ENCODE measurements at regions not wholly inside any gene's neighbourhood (a gene's known extent, or its start where the extent isn't known, plus 50 kb on each side); places are given as distances from the start of the nearest gene placed in this dataset.
"Not testable (repeated sequence)": the region's sequence is repeated elsewhere in the genome, so short reads cannot be mapped to it uniquely, and the experiment has no call there.

DNA sequence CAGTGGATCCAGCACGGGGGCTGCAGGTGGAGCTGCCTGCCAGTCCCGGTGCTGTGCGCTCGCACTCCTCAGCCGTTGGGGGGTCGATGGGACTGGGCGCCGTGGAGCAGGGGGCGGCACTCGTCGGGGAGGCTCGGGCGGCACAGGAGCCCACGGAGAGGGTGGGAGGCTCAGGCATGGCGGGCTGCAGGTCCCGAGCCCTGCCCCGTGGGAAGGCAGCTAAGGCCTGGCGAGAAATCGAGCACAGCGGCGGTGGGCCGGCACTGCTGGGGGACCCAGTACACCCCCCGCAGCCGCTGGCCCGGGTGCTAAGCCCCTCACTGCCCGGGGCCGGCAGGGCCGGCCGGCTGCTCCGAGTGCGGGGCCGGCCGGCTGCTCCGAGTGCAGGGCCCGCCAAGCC is 52.3 kb upstream of the MARK1 start:
- not testable (repeated sequence) for DNase-seq (ENCODE audit: low spot score)

DNA sequence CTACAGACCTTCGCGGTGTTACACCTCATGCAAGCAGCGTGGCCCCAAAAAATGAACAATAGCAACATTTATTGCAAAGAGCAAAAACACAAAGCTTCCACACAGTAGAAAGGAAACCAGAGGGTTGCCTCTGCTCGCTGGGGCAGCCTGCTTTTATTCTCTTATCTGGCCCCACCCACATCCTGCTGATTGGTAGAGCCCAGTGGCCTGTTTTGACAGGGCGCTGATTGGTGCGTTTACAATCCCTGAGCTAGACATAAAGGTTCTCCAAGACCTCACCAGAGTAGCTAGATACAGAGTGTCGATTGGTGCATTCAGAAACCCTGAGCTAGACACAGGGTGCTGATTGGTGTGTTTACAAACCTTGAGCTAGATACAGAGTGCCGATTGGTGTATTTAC is 52.8 kb upstream of the MARK1 start:
- DNase-seq (ENCODE audit: low spot score): not testable (repeated sequence)

DNA sequence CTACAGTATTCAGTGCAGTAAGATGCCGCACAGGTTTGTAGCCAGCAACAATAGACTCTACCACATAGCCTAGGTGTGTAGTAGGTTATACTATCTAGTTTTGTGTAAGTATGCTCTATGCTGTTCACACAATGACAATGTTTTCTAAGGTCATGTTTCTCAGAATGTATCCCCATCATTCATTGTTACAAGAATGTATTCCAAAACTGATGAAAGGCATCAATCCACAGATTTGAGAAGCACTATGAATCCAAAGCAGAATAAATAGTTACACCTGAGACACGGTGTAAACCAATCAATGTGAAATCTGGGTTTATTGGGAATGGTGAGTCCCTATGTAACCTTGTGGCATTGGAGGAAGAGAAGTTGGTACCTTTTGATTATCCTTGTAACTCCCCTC is 54.5 kb upstream of the MARK1 start:
- no peak for DNase-seq (ENCODE audit: low spot score)

DNA sequence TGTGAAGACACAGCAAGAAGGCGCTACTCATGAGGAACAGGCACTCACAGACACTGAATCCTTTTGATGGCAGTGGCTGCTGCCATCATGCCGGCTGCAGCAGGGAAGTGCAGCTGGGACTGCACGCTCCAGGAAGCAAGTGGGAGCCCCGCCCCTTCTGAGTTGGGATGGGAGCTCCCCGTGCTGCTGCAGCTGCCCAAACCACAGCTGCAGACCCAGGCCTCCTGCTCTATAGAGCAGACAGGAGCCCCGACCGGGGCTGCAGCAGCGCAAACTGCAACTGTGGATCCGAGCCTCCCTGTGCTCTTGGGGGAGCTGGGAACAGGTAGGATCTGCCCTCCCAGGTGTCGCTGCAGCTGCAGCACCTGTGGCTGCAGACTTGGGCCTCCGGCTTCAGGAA is 65.2 kb upstream of the MARK1 start:
- no peak for DNase-seq (ENCODE audit: low spot score)

DNA sequence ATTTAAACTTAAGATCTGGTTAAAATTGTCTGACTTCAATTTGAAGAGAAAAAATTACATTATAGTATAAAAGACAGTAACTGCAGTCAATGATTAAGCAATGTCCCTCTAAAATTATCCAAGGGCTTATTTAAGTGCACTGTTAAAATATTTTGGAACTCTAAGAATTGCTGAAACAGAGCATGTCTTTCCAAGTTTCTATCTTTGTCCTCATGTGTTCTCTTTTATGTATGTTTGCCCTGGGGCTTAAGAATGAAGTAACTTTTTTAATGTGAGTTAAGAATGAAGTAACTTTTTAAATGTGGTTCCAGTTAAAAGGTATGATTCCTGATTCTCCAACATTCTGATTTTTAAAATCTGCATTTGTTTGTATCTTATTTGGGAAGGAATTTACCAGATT is 69.0 kb upstream of the MARK1 start:
- peak; percentile 68 for DNase-seq (ENCODE audit: low spot score)

DNA sequence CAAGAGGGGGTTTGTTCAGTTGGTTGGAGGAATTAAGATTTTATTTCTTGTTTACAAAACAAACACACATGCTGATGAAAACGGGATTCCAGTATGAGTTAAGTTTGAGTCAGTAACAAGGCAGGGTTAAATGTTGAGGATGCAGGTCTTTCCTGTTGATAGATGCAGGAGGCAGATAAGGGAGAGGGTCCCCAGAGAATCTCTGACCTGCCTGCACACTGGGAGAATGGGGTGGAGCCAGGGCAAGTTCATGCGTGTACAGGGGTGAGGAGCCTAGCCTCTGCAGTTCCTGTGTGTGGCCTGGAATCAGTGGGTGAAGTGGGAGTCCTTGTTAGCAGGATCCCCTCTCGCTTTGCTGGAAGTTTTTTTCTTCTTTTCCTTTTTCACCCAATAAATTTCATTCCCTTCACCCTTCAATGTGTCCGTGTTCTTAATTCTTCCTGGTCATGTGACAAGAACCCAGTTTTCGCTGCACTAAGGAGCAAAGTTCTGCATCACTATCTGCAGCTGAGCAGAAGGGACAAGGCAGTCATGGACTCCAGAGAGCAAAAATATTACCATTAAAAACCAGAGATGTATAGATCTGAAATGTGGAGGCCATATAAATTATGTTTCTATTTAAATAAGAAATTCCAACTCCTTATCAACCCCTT is 69.9 kb upstream of the MARK1 start:
- DNase-seq (ENCODE audit: low spot score): no peak

DNA sequence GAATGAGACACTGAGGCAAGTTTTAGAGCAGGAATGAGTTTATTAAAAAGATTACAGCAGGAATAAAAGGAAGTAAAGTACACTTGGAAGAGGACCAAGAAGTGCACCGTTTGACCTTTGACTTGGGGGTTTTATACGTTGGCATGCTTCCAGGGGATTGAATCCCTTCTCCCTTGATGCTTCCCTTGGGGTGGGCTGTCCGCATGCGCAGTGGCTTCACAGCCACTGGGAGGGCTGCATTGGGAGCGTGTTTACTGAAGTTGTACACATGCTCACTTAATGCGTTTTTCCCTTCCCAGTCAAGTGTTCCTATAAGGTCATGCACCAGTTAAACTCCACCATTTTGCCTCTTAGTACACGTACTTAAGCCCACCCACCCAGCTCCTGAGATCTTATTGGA is 72.4 kb upstream of the MARK1 start:
- DNase-seq (ENCODE audit: low spot score): no peak

DNA sequence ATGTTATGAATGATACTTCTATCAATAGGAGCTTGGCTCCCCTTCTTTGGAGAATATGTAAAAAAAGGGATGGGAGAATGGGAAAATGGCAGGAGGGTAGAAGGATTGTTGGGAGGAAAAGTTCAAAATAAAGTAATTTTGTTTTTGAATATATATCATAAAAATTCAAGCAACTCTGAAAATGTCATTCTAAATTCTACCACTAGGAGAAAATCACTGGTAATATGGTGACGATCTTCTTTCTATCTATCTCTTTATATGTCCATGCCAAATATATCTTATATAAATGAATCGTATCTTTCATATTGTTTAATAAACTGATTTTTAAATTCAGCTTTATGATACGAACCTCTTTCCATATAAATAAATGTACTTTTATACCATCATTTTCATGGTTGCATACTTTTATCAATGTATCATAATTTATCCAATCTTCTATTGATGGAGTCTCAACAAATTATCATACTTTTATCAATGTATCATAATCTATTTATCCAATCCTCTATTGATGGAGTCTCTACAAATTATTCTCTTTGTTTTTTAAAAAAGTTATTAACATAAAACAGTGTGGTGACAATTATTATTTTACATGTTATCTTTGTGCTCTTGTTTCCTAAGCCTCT is 73.7 kb upstream of the MARK1 start:
- DNase-seq (ENCODE audit: low spot score): no peak

DNA sequence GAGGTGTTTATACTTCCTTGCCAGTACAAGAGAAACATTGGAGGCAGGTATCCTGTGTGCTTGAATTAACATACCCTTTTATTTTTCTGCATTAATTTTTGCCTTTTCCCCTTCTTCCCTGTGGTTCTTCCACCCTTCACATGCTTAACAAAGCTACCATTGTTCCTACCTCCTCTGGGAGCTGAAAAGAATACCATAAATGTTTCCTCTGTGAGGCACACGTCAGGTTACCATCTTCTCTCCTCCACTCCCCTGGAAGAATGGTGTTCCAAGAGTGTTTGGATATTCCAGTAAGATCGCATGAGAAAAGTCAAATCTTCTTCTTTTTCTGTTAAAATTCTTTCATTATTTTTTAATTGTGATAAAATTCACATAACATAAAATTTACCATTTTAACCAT is 74.6 kb upstream of the MARK1 start:
- DNase-seq (ENCODE audit: low spot score): no peak

DNA sequence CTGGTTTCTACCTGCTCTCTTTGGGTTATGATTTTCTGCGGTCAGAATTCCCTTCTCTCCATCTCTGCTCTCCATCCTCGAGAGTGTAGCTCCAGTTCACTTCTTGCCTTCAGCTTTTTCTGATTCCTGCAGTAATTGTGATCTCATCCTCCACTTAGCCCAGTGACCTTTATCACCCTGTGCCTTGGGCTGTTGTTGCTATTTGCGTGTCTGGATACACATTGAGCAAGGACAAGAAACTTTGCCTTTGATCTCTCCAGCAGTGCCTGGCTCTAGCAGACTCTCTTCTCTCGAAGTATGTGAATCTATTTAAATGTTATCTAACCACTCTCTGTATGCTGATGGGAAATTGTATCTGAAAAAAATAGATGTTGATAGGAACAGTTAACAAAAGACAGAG is 76.4 kb upstream of the MARK1 start:
- peak; percentile 70 for DNase-seq (ENCODE audit: low spot score)

DNA sequence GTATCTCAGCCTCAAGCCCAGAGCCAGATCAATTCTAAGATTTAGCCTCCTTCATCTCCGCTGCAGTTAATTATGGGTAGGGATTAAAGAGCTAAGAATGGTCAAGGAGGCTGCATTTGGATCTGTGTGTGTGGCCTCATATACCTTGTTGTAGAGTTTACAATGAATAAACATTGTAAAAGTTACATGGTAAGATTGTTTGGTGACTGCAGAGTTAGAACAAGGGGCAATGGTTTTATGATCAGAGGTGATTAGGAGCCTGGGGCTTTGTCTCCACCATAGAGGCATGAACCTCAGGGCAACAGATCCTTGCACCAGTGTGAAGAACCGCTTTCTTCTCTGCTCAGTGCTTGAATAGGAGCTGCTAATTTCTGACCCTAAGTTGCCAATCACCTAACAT is 77.0 kb upstream of the MARK1 start:
- DNase-seq (ENCODE audit: low spot score): no peak

DNA sequence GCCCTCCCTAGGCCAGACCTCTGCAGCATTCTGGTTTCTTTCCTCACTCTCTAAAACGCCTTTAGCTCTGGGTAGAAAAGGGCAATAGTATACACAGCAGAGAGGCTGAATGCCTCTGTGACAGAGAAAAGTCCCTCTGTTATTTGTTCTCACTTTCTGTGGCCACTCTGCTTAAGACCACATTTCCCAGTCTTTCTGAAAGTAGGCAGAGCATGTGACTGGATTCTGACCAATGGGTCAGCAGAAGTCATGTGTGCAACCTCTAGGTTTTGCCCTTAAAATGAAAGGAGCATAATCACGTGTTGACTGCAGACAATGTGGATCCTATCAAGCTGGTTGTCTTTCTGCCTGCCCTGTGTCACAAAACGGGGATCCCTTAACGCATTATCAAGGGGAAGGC is 79.7 kb upstream of the MARK1 start:
- no peak for DNase-seq (ENCODE audit: low spot score)

DNA sequence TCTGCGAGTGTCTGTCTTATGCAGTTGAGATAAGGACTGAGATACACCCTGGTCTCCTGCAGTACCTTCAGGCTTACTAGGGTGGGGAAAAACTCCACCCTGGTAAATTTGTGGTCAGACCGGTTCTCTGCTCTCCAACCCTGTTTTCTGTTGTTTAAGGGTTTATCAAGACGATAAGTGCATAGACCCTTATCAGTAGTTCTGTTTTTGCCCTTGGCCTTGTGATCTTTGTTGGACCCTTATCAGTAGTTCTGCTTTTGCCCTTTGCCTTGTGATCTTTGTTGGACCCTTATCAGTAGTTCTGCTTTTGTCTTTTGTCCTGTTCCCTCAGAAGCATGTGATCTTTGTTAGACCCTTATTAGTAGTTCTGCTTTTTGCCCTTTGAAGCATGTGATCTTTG is 83.3 kb upstream of the MARK1 start:
- not testable (repeated sequence) for DNase-seq (ENCODE audit: low spot score)

DNA sequence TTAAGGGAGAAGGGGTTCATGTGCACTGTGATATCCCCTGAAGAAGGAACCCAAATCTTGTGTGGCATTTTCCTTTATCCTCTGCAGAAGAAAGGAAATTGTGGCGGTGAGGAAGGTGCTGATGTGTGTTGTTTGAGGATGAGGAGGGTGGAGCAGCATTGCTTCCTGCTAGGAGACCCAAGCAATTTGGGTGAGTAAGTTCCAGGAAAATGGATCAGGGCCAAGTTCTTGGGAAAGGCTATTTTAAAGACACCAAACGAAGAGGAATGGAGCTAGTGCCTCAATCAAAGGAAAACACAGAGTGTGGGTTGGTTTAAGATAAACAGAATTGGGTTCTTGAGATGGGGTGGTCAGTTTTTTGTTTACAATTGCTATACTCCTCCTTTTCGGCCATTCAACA is 86.7 kb upstream of the MARK1 start:
- no peak for DNase-seq (ENCODE audit: low spot score)

DNA sequence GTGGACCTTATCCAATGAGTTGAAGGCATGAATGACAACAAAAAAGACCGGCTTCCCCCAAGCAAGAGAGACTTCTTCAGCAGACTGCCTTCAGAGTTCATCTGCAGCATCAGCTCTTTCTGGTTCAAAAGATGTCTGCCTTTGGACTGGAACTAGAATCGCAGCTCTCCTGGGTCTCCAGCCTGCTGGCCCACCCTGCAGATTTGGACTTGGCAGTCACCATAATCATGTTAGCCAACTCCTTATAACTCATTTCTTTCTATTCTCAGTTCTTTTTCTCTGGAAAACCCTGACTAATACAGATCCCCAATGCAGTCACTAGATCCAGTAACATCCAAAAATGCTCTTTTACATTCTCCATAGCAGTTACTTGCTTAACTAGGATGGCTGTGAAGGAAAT is 89.2 kb upstream of the MARK1 start:
- no peak for DNase-seq (ENCODE audit: low spot score)

DNA sequence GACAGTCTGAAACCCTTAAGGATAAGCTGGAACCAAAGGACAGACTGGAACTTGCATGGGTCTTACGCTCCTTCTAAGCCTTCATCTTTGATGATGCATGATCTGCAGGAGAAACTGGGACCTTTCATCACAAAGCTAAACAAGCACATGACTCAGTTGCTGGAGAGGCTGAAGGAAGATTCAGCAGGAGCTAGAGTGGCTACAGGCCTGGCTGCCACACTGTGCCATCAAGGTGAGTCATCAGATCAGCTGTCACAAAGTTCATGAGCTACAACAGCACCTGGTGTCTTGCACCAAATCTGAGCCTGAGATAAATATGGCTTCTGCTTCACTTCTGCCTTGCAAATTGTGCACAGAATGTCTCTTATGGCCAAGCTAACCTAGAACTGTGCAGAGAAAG is 95.5 kb upstream of the MARK1 start:
- no peak for DNase-seq (ENCODE audit: low spot score)

DNA sequence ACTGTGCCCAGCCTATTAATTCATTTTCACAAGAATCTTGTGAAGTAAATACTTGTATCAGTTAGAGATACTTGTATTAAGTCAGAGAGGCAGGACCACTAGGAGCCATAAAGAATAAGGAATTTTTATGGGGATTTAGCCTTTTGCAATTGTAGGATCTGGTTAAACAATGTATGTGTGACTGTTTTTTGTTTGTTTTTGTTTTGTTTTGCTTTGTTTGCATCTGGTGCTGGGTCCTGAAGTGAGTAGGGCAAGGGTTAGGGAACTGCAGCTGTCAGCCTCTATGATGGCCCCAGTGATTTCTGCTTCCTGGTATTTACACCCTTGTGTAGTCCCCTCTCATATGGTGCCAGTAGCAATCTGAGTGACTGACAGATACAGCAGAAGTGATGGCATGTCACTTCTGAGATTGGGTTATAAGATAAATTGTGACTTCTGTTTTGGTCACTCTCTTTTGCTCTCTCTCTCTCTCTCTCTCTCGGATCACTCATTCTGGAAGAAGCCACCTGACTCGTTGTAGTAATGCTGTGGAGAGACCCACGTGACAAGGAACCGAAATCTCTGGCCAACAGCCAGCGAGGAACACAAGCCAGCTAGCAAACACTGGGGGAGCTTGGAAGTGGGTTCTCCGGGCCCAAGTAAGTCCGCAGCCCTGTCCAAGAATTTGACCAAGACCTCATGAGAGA is 96.2 kb upstream of the MARK1 start:
- DNase-seq (ENCODE audit: low spot score): no peak

DNA sequence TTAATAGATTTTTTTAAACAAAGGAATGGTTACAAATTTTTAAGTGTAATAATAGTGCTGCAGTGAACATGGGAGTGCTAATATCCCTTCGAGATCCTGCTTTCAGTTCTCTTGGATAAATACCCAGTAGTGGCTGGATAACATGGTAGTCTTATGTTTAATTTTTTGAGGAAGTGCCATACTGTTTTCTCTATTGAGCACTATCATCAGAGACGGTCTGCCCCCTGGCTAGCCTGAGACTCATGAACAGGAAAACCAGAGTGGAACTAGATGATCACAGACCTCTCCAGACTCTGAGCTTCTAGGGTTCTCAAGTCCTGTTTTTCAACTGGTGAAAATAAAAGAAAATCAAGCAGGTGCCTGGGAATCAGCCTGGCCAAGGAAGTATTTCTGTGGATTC is 97.3 kb upstream of the MARK1 start:
- no peak for DNase-seq (ENCODE audit: low spot score)

DNA sequence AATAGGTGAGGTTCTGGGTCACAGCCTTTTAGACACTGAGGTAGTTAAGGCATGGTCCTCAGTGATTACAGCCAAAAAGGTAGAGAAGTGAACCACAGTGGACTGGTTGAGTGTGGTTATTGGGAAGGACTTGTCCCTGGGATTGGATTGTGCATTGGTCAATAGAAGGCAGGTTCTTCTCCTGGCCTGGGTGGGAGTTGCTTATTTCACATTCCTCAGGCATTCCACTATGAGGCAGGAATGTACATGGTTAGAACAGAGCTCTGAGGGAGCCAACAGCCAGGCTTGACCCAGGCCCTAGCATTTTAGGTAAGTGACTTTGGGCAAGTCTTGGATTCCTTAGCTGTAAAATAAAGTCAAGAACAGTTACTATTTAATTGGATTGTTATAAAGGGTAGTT is 97.9 kb upstream of the MARK1 start:
- no peak for DNase-seq (ENCODE audit: low spot score)

DNA sequence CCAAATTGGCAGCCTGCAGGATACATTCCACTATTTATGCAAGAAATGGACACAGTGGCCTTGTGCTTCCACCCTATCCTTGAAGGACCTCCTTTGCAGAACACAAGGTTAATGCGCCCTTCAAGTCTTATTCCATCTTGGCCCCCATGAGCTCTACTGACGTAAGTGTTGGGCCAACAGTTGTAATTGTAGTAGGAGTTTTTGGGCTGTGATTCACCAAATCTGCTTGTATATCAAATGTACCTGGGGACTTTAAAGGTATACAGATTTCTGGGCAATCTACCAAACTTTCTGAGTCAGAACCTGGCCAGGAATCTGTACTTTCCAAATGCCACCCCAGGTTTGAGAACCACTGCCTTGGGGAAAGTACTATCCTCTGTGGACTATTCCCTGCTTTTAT is 100.9 kb upstream of the MARK1 start:
- DNase-seq (ENCODE audit: low spot score): no peak

DNA sequence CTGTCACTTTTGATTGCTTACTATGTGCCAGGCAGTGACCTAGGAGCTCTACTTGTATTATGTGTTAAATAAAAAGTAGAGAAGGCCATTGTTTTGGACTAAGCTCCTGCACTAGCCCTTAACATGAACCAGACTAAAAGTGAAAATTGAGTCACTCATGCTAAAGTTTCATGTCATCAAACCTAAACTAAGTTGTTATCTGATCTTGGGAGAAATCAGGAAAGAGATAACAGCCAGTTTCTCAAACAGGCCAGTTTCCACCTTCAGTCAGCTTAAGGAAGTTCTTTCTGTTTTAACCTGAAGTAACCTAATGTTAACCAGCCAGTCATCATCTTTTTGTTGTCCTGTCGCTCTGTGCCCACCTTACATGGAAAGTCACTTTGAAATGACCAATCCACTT is 102.1 kb upstream of the MARK1 start:
- no peak for DNase-seq (ENCODE audit: low spot score)

DNA sequence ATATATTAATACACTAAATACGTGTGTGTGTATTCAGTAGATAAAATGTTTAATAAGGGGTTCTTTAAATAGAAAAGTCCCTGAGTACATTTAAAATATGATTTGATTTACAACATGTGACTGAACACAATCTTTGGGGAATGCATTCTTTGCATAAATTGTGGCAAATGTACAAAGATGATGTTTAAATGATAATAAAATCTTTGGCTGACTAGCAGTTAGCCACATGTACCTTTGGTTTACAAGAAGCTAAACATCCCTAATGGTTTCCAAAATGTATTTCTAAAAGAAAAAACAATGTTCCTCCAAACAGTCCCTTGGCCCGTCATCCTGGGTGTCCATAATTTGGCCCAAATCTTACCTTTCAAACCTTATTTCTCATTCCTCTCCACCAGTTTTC is 106.4 kb upstream of the MARK1 start:
- DNase-seq (ENCODE audit: low spot score): no peak

DNA sequence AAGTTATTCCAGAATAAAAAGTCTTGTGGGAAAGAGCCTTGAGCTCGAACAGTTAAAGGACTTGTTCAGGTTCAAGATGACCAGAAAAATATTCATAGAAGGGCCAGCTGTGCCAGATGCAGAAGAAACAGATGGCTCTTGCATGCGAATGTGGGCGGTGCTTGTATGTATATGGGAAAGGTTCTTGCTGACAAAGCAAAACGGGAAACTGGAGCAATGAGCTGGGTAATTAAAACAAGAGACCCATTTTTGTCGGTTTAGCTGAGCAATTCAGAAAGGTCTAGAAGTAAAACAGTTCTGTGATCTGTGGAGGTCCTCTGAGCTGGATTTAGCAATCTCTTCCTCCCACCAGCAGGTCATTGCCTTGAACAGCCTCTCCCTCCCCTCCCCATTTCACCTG is 107.2 kb upstream of the MARK1 start:
- no peak for DNase-seq (ENCODE audit: low spot score)

All from umbilical cord (tissue), 1 donor.